Activated gamma-delta T cell treated with Interleukin-2 at 50 U/mL for 16 hours (primary cell): ENCODE measurements at regions not wholly inside any gene's neighbourhood (a gene's known extent, or its start where the extent isn't known, plus 50 kb on each side); places are given as distances from the start of the nearest gene placed in this dataset.
"Not testable (repeated sequence)": the region's sequence is repeated elsewhere in the genome, so short reads cannot be mapped to it uniquely, and the experiment has no call there.

ENCODE experiments used
- DNase-seq: peaks from one replicate; pipeline ENCODE4 v3.0.0-alpha.2; 2020

DNA sequence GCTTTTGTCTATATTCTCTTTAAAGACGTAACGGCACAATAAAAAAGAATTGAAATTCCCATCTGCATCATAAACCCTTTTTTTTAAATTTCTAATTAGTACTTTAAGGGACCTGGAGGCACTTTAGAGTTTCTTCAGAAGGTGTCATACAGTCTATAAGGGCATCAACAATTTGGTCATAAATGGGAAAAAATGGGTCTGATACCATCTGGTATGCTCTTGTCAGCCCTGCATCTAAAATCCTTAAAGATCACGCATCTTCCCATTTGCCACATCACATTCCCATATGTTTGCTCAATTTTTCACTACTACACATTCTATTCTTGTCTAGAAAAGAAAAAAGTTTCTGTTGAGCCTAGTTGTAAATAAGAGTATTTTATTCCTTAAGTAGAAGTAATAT, 53.8 kb downstream of the COX7C start:
- no peak for DNase-seq

DNA sequence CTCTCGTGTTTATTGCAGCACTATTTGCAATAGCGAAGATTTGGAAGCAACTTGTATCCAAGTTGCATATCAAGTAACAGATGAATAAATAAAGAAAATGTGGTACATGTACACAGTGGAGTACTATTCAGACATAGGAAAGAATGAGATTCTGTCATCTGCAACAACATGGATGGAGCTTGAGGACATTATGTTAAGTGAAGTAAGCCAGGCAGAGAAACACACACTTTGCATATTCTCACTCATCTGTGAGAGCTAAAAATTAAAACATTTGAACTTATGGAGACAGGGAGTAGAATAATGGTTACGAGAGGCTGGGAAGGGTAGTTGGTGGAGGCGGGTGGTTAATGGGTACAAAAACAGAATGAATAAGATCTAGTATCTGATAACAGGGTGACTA, 56.3 kb downstream of the COX7C start:
- no peak for DNase-seq

DNA sequence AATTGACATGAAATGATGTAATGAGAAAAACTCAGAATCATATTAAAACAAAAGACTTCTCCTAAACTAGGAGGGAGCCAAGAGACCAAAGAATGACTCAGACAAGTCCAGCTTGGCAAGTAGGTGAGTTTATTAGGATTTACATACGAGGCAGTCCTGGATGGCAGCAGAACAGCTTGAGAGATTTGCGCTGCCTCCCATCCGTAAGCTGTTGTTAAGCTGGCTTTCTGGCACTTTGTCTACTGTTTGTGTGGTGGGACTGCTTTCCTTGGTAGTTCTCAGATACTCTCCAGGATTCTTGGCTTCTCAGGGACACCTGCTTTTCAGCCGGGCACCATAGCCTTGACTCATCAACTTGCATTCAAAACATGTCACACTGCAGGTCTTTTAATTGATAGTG, 57.6 kb downstream of the COX7C start:
- no peak for DNase-seq

DNA sequence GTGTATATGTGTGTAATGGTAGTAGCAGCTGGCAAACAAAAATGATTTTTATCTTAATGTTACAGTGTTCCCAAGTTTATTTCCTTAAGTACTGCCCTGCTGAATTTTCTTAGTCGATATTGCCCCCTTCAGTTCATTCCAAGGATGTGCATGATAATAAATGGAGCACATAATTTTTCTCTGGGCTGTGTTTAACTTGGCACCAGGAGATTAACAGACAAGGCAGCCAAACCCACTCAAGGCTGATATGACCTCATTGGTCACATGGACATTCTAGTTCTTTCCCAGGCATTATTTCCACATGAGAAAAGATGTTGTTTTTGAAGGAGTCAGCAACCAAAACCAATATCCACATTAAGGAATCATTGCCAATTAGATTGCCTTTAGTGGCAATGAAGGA, 61.8 kb downstream of the COX7C start:
- no peak for DNase-seq

DNA sequence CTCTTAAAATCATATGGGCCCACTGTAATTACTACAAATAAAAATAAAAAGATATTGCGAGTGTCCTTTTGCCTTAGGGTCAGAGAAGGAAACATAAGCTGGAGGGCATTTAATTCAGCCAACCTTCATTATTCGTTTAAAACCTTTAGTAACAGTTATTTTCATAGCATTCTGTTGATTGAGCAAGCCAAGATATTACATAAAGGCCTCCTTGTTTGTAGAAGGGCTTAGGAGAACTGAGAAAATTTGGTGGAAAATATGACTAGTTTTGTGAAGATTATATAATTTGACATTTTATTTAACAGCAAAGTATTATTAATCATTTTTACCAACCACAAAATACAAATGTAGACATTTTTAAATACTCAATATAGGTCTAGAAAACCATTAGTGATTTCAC, 62.2 kb downstream of the COX7C start:
- DNase-seq = no peak

DNA sequence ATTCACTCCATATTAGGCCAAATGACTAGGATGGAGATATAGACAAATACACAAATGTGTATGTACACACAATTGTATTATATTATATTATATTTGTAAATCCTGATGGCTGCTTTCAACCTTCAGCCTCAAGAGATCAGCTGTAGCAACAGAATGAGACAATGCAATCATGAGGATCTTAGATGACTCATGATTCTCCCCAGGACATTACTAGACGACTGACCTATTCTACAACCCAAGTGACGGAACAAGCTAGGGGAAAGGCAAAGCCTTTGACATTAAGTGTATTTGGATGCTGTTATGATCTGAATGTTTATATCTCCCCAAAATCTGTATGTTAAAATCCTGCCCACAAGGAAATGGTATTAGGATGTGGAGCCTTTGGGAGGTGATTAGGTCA, 66.5 kb downstream of the COX7C start:
- no peak for DNase-seq

DNA sequence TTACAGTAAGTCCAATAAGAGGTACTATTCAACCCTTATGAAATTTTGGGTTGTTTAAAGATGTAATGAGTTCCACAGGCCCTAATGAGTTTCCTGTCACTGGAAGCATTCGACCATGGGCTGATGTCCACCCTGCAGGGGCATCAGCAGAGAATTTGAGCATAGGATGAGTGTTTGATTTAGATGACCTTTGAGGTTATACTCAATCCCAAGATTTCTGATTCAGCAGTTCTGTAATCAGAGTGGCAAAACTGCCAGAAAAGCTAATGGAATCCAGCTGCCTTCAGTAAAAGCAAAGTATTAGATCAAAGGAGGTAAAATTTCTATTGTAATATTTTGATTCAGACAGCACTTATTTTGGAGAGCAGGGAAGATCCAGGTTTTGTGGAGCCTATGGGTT, 68.3 kb downstream of the COX7C start:
- DNase-seq = no peak

DNA sequence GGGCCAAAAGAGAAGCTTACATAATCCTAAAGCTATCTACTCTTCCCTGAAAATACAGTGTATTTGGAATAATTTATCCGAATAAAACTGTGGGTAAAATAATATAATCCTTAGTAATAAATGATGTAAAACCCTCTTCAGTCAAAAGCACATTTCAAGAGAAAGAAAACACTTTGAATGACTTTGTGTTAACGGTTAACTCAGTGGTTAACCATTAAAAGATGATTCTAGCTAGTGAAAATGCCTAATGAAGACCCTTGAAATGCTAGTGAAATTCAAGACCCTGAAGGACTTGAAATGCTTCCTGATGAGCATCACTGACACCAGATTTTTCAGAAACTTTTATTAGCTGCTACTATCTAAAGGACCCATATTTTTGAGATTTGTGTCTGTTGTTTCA, 70.7 kb downstream of the COX7C start:
- no peak for DNase-seq

DNA sequence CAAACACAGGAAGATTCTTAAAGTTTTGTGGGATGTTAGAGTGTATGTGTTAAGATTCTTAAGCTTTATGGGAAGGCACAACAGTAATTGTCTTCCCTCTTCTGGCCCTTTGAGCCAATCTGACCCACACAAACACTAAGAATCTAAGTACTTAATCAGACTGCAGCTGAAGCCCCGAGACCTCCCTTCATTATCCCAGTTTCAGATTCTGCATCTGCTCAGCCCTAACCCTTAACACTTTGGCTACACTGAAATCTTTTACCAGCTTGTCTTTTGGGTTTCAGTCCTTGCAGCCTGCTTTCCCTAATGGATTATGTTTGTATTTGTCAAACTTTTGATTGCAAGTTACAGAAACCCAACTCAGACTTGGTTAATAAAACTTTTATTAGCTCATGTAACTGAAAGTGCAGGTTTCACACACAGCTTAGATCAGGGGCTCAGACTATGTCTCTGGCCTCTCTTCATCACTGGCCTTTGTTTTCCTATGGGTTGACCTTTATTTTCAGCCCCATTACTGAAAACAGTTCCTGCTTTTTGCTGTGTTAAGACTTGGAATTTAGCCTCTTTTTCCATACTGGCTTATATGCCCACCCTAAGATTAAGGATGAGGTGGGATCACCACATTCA, 71.5 kb downstream of the COX7C start:
- no peak for DNase-seq

DNA sequence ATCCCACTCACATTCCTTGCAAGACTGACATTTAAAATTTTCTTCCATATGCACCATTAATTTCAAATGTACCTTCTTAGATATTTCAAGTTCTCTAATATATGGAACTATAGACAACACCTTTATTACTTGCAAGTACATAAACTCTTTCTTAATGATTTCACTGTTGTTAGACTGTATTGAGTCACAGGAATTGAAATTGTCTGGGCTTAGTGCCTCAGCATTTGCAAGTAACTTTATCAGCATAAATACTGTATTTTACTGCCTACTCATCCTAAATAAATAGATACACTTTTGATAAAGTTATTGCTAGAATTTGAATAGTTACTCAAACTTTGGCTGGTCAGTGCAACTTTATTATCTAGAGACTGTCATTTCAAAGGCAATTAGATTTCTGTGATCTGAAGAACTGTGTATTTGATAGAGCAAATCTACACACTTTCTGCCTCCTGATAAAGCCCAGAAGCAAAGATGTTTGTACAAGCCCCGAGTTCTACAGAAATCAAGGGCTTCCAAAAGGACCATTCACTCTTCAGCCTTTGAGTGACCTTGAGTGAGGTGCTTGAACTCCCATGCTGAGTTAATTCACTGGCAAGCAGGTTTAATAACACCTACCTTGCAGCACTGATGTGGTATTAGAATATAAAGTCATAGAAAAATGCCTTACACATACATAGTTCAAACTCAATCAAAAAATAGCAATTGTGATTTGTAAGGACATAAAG, 91.6 kb downstream of the COX7C start:
- no peak for DNase-seq

DNA sequence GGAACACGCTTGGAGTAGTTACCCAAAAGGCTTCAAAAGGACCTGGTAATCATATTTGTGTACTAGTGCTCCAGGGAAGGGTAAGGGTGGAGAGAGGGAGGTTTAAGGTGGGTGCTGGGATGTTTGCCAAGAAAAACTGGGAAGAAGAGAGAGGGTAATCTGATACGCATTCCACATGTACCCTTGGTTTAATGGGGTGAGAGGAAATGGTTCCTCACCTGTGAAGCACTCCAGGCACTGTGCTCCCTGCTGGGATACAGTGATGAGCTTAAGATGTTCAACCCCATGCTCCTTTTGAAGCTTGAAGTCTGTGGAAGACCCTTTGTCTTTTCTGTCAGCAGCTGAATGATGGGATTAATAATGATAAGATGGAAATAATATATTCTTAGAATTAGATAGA, 98.4 kb downstream of the COX7C start:
- no peak for DNase-seq

DNA sequence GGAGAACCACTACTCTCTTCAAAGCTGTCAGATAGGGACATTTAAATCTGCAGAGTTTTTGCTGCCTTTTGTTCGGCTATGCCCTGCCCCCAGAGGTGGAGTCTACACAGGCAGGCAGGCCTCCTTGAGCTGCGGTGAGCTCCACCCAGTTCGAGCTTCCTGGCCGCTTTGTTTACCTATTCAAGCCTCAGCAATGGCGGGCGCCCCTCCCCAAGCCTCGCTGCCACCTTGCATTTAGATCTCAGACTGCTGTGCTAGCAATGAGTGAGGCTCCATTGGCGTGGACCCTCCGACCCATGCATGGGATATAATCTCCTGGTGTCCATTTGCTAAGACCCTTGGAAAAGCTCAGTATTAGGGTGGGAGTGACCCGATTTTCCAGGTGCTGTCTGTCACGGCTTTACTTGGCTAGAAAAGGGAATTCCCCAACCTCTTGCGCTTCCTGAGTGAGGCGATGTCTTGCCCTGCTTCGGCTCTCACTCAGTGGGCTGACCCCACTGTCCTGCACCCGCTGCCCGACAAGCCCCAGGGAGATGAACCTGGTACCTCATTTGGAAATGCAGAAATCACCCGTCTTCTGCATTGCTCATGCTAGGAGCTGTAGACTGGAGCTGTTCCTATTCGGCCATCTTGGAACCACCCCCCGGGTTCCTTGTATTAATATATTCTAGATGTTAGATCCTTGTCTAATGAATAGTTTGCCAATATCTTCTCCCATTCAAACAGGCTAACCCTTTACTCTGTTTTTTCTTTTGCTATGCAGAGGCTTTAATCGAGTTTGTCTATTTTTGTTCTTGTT, 113.8 kb downstream of the COX7C start:
- DNase-seq = not testable (repeated sequence)

DNA sequence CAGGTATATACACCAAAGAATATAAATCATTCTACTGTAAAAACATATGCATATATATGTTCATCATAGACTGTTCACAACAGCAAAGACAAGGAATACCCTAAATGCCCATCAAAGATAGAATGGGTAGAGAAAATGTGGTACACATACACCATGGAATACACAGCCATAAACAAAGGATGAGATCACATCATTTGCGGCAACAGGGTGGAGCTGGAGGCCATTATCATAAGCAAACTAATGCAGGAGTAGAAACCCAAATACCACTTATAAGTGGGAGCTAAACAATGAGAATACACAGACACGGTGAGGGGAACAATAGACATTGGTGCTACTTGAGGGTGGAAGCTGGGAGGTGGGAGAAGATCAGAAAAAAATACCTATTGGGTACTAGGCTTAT, 117.6 kb downstream of the COX7C start:
- DNase-seq = no peak

DNA sequence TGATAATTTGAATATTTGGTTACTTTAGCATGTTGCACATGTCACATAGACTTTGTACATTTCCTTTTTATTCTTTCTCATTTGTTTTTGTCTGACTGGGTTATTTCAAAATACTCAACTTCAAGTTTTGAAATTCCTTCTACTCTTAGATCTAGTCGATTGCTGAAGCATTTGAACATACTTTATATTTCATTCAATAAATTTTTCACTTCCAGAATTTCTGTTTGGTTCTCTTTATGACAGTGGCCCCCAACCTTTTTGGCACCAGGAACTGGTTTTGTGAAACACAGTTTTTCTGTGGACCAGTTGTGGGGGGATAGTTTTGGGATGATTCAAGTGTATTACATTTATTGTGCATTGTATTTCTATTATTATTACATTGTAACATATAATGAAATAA, 119.8 kb downstream of the COX7C start:
- DNase-seq = no peak

DNA sequence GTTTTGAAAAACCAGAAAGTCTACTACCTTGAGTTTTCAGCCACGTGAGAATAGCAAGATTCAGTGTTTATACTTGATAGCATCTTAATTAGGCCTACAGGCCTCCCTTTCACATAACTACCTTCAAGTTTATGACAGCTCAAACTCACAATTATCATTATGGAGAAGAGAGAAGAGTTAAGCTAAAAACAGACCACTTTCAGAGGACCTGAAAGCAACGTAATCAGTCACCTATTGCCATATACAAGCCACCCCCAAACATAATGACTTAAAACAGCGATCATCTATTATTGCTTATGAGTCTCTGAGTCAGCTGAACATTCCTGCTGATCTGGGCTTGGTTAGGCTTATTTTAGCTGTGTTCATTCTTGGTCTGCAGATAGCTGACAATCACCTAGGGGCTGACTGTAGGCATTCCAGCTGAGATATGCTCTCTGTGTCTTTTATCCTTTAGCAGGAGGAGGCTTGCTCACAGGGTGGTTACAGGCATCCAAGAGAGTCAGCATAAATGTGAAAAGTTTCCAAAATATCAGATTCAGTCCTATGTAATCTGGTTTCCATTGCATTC, 130.9 kb downstream of the COX7C start:
- DNase-seq = no peak

DNA sequence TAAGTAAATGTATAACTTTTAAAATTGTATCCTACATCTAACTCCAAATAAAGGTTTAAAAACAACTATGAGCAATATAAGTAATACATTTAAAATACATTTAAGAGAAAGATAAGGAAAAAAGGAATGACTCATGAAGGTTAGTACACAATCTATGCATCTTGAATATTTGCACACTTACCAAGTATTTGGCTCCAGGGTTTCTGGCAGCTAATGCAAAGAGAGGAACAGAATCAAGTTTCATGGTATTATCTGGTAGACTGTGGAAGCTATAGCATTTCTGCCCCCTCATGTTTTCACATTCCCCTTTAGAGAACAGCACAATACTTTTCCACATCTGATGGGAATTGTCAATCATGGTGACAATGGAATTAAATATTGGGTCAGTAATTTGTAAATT, 132.1 kb downstream of the COX7C start:
- no peak for DNase-seq

DNA sequence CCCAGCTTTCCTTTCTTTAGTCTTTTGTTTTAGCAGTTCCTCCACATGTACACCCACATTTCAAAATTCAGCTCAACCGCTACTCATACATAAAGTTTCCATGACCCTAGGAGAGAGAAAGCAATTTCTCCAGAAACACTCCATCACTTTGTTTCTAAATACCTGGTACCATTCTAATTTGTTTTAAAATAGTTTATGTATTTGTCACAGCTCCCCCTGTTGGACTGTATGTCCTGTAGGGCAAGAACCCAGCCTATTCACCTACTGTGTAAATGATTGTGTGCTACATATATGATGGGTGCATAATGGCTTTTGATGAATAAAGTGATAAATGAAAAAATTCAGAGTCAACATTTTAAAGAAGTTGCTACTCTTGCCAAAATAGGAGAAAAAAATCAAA, 139.1 kb downstream of the COX7C start:
- DNase-seq = no peak

DNA sequence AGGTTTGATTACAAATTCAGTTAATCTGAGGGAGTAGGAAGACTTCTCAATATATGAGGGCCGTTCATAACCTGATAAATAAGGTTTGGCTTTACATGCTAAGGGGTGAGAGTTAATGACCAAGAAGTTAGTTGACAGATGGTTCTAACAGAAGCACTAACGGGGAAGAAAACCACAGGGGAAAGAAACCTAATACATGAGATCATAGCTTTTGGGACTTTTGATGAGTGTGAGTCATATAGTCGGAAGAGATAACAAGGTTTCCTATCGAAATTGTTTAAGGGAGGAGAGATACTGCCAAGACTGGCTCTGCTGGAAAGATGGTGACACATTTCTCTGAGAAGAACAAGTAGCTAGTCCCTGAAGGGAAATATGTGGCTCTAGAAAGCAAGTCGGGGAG, 140.1 kb downstream of the COX7C start:
- DNase-seq = no peak

DNA sequence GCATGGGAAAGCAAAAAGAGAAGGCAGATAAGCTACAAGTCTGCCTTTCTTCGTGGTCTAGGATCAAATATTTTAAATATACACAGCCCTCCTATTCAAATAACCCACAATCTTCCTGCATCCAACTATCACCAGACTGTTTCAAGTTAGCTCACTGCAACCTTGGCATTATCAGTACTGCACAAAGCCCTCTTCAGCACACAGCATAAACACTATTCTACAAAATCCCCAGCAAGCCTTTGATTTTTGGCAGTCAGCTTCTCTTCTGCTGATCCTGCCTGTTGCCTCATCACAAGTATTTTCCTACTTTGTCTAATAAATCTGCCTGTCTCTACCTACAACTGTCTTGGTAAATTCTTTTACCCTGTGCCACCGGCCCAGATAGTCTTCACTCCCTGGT, 142.9 kb downstream of the COX7C start:
- DNase-seq = no peak

DNA sequence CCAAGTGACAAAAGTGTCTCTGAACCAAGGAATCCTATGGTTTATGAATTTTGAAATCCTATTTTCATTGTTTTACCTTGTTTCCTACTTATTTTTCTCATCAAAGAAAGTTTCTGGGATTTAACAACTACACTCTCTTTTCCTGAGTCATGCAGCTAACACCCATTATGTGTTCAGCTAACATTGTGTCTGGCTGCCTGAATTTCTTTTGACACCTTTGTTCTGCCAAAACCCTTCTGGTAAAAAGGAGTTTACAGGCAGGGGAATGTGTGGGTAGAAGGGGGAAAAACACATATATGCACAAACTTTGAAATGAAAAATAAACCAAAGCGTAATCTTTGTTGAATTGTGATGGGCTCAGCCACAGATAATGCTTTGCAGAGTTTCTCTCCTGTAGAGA, 146.2 kb downstream of the COX7C start:
- DNase-seq = no peak

DNA sequence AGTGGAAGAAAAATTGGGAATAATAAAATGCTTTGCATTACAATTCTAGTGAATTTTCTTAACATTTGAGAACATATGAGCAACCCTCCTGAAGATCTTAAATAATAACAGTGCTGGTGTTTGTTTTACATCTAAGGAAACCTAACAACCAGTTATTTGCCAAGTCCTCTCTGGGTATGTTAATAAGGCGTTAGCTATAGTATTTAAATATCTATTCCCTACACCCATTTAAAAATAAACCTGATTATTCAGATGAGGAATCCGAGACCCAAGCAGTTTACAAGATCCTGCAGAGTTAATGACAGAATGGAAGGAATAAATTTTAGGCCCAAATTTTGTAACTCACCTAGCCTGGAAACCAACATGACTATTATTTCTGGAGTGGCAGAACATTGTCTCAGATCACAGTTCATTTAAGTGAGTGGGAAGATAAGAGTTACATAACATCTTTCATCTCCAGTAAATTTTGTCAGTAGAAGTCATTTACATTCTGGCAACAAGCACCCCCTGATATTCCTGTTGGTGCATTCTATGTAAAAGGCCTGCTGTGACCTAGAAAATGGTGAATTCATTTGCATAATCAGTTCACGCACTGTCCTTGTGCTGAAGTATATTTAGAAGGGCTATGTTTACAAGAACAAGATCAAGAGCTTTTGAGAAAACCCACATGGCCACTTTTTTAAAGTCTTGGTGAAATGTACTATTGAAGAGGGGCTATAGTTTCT, 148.2 kb downstream of the COX7C start:
- DNase-seq = no peak

DNA sequence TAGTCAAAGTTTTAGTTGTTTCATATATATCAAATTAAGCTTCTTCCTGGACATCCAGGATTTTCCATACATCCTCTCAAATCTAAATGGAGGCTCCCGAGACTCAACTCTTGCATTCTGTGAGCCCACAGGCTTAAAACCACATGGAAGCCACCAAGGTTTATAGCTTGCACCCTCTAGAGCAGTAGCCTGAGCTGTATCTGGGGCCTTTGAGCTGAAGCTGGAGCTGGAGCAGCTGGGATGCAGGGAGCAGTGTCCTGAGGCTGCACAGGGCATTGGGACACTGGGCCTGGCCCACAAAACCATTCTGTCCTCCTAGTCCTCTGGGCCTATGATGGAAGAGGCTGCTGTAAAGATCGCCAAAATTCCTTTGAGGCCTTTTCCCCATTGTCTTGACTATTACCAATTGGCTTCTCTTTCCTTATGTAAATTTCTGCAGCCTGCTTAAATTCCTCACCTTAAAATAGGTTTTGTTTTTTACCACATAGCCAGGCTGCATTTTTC, 151.0 kb downstream of the COX7C start:
- DNase-seq = no peak

DNA sequence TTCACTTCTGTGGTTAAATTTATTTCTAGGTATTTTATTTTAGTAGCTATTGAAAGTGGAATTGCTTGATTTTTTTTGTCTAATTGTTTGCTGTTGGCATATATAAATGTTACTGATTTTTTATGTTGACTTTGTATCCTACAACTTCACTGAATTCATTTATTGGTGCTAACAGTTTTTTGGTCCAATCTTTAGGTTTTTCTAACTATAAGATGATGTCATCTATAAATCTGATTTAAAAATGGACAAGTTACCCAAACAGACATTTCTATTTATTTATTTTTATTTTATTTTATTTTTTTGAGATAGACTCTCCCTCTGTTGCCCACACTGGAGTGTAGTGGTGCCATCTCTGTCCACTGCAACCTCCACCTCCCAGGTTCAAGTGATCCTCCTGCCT, 162.3 kb downstream of the COX7C start:
- no peak for DNase-seq
